Progenitor cell of endocrine pancreas (in vitro differentiated cells): ENCODE measurements at regions not wholly inside any gene's neighbourhood (a gene's known extent, or its start where the extent isn't known, plus 50 kb on each side); places are given as distances from the start of the nearest gene placed in this dataset.

Source experiments
- DNase-seq: peaks from one replicate; pipeline ENCODE4 v3.0.0; 2021; ENCODE audit warnings: low spot score; ENCODE audit not compliant: unreplicated experiment
- H3K27ac Mint-ChIP-seq: 2 replicates; pipeline ENCODE4 v1.8.0; 2021; ENCODE audit warnings: mild to moderate bottlenecking, moderate library complexity, mixed read lengths
- H3K27me3 Mint-ChIP-seq: 2 replicates; pipeline ENCODE4 v1.8.0; 2021; ENCODE audit warnings: mixed read lengths
- H3K36me3 Mint-ChIP-seq: 2 replicates; pipeline ENCODE4 v1.8.0; 2022; ENCODE audit warnings: mixed read lengths; ENCODE audit not compliant: insufficient read depth
- H3K4me1 Mint-ChIP-seq: 2 replicates; pipeline ENCODE4 v1.8.0; 2021; ENCODE audit warnings: low read depth, mixed read lengths
- H3K4me3 Mint-ChIP-seq: 2 replicates; pipeline ENCODE4 v1.8.0; 2021; ENCODE audit warnings: low read depth, mild to moderate bottlenecking, moderate library complexity, mixed read lengths
- H3K9me3 Mint-ChIP-seq: 2 replicates; pipeline ENCODE4 v1.8.0; 2021; ENCODE audit warnings: low read depth, mixed read lengths
- TF ChIP-seq, protein P1 (sequence below): fragments of 200-600 bp; sonication (generic); IDR thresholded peaks from one replicate; pipeline ENCODE4 v1.5.0; 2021; ENCODE audit warnings: antibody characterized with exemption, mild to moderate bottlenecking; ENCODE audit not compliant: unreplicated experiment

DNA sequence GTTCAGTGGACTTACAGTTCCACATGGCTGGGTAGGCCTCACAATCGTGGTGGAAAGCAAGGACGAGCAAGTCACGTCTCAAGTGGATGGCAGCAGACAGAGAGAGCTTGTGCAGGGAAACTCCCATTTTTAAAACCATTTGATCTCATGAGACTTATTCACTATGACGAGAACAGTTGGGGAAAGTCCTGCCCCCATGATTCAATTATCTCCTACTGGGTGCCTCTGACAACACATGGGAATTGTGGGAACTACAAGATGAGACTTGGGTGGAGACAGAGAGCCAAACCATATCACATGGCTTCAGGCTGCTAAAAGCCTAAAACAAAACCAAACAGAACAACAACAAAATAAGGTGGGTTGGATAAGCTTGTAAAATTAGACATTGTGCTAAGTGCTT is 194.4 kb upstream of the CPEB2 start:
- Mint-ChIP-seq H3K27ac (no peak overlapping the region), H3K36me3 (no peaks in the 10 kb centered on the region), H3K9me3 (peaks cover 5% of the 10 kb centered on the region), H3K4me3 (no peak overlapping the region), H3K27me3 (no peaks in the 10 kb centered on the region), H3K4me1 (peaks cover 1% of the 10 kb centered on the region)
- TF ChIP-seq, protein P1, sequence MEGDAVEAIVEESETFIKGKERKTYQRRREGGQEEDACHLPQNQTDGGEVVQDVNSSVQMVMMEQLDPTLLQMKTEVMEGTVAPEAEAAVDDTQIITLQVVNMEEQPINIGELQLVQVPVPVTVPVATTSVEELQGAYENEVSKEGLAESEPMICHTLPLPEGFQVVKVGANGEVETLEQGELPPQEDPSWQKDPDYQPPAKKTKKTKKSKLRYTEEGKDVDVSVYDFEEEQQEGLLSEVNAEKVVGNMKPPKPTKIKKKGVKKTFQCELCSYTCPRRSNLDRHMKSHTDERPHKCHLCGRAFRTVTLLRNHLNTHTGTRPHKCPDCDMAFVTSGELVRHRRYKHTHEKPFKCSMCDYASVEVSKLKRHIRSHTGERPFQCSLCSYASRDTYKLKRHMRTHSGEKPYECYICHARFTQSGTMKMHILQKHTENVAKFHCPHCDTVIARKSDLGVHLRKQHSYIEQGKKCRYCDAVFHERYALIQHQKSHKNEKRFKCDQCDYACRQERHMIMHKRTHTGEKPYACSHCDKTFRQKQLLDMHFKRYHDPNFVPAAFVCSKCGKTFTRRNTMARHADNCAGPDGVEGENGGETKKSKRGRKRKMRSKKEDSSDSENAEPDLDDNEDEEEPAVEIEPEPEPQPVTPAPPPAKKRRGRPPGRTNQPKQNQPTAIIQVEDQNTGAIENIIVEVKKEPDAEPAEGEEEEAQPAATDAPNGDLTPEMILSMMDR: no peak
- no peak for DNase-seq

DNA sequence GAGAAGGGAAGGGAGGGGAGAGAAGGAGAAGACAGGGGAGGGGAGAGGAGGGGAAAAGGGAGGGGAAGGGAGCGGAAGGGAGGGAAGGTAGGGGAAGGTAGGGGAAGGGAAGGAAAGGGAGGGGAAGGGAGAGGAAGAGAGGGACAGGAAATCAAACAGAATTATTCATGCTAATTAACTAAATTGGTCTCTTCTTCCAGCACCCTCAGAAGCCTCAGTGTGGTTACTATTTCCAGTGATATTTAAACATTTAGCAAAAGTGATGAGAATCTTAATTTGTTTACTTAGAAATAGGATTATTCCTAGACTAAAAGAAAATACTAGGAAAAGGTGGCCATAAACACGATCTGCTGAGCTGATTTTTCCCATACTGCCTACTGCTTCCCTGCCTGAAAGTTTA is 193.1 kb upstream of the CPEB2 start:
- no peaks in the 10 kb centered on the region for H3K36me3 Mint-ChIP-seq
- no peak overlapping the region for H3K4me3 Mint-ChIP-seq
- peaks cover 1% of the 10 kb centered on the region for H3K4me1 Mint-ChIP-seq
- H3K27me3 Mint-ChIP-seq: no peaks in the 10 kb centered on the region
- H3K27ac Mint-ChIP-seq: no peak overlapping the region
- peaks cover 5% of the 10 kb centered on the region for H3K9me3 Mint-ChIP-seq
- no peak for DNase-seq
- TF ChIP-seq, protein P1: no peak

DNA sequence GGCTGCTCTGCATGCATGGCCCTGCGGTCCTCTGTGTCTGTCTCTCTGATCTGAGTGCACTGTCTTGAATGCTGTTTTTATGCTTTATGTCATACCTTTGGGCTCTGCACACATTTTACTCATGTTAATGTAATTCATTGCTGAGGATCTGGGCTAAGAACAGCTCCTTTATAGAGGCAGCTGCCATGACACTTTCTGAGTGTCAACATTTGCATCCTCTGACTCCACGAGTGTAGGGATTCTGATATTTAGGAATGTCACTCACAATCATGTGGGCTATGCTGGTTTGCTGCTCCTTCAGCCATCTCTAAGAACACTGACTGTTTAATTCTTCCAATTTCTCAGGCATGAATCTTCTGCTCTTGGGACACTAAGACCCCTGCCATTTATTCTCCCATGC is 192.2 kb upstream of the CPEB2 start:
- Mint-ChIP-seq H3K36me3 (no peaks in the 10 kb centered on the region), H3K27me3 (no peaks in the 10 kb centered on the region), H3K9me3 (peaks cover 5% of the 10 kb centered on the region), H3K4me3 (no peak overlapping the region), H3K4me1 (peaks cover 1% of the 10 kb centered on the region), H3K27ac (no peak overlapping the region)
- no peak for DNase-seq
- TF ChIP-seq, protein P1: no peak

DNA sequence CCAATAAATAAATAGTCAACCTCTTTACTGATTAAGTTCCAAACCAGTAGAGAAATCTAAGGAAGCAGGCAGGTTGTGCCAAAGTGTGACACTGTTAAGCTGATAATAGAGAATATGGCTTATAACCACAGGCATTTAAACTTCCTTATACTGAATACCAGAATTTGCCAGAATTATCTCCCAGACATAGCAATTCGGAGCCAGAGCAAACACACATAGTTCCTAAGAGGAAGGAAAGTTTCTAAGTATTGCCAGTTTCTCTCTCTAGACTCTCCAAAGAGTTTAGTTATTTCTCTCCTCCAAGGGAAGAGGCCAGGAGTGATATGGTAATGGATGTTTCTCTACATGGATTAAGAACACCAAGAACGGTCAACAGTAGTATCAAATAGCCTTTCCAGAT is 191.7 kb upstream of the CPEB2 start:
- TF ChIP-seq, protein P1: no peak
- peaks cover 1% of the 10 kb centered on the region for H3K4me1 Mint-ChIP-seq
- H3K4me3 Mint-ChIP-seq: no peak overlapping the region
- H3K27me3 Mint-ChIP-seq: no peaks in the 10 kb centered on the region
- peaks cover 5% of the 10 kb centered on the region for H3K9me3 Mint-ChIP-seq
- H3K27ac Mint-ChIP-seq: no peak overlapping the region
- DNase-seq: no peak
- H3K36me3 Mint-ChIP-seq: no peaks in the 10 kb centered on the region

DNA sequence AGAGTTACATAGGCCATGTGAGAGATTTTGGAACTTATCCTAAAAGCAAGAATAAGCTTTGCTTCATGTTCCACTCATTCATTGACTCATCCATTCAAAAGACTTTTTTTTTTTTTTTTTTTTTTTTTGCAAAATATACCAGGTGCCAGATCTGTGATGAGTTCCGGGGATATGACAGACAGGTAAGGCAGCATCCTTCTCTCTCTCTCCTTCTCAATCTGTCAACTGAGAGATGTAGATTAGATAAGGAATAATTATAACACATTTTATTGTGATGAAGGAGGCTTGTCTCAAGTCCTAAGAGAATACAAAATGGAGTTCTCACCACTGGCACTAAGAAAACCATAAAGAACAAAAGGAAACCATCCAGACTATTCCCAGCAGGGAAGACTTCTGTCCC is 190.2 kb upstream of the CPEB2 start:
- Mint-ChIP-seq H3K4me1 (peaks cover 1% of the 10 kb centered on the region), H3K36me3 (no peaks in the 10 kb centered on the region), H3K9me3 (peaks cover 5% of the 10 kb centered on the region), H3K27me3 (no peaks in the 10 kb centered on the region), H3K27ac (no peak overlapping the region), H3K4me3 (no peak overlapping the region)
- DNase-seq: no peak
- TF ChIP-seq, protein P1: no peak
